Erythroblast (primary cell): ENCODE measurements at regions not wholly inside any gene's neighbourhood (a gene's known extent, or its start where the extent isn't known, plus 50 kb on each side); places are given as distances from the start of the nearest gene placed in this dataset.
"Not testable (repeated sequence)": the region's sequence is repeated elsewhere in the genome, so short reads cannot be mapped to it uniquely, and the experiment has no call there.

Source experiments
- DNase-seq, 2 experiments: peaks; one replicate each; lab custom pipeline; 2025; lab: John Stamatoyannopoulos, UW
- GATA1 ChIP-seq: IDR thresholded peaks from 2 replicates; pipeline ENCODE4 v1.6.1; 2011; ENCODE audit warnings: low read depth, mild to moderate bottlenecking, control low read depth, low read length, moderate library complexity
- POLR2A ChIP-seq: IDR thresholded peaks from 2 replicates; pipeline ENCODE4 v1.6.1; 2011; ENCODE audit warnings: mild to moderate bottlenecking, low read length

DNA sequence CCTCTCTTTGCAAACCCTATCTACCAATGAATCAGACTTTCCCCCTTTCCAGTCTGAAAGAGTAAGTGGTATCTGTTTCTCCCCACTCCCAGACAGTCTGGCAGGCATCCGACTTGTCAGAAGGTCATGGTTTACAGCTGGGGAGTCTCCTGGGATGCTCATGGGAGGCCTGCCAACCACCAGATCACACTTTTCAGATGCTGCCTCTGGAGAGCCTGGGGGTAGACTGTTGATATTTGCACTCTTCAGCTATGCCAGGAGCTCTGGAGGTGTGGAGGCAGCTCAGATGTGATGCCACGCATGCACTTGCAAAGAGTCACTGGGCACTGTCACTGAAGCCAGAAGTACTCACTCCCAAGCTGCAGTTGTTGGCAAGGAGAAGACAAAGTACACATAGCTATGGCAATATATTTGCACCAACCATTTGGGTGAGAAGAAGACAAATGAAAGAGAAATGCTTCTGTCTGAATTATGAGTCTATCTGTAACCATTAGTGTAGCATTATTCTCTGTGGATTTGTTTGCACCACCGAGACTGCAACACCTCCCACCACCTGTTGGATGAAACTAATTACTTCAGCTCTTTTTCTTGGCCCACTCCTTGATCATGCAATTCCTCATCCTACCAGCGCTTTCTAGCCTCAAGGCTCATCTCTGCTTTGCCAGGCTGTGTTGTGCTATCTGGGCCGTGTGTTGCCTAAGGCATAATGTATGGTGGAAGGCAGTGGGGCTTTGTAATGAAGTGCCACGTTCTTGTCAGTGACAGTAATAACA, 133.0 kb upstream of the SPAG17 start:
- no peak for TF ChIP-seq GATA1
- no peak for TF ChIP-seq POLR2A
- DNase-seq = no peak

DNA sequence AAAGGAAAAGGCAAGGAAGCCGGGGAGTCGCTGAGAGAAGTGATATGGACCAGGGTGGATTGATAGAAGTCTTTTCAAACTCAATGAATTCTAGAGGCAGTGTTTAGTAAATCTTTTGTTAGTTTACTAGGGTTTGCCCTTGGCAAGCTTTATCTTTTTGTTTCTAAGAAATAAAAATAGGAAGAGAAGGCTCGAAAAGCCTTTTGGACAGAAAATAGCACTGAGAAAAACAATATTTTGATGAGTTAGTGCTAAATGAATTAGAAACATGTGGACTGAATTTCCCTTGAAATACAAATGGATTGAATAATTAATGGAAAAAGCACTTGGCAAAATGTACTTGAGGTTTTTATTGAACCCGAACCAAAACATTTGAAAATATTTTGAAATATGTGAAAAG, 121.8 kb upstream of the SPAG17 start:
- TF ChIP-seq POLR2A (no peak), GATA1 (no peak)
- no peak for DNase-seq

DNA sequence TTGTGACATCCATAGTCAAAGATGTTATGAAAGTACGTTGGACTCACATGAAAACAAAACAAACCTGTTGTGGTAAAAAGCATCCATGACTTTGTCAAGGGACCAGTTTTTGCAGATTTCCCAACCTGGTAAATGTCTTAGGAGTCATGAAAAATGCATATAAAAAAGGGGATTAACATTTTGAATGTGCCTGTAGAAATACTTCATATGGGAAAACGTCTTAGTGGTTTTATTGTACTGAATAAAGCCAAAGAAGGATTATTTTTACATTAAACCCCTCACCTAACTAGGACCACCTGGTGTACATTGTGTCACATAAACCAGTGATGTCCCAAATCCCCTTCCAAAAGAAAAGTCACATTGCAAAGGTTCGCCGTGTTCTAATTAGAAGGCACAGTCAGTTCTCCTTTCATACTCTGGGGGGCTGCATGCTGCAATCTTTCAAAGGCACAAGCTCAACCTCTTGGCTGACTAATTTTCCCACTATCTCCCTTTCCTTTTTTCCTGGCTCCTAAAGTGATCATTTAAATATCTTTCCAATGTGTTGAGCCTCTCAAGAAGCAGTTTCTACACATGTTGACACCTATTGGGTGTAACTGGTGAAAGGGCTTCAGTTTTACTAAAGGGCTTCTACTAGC, 119.8 kb upstream of the SPAG17 start:
- TF ChIP-seq POLR2A (no peak), GATA1 (no peak)
- peak in 1 of 2 experiments; percentile 4 for DNase-seq

DNA sequence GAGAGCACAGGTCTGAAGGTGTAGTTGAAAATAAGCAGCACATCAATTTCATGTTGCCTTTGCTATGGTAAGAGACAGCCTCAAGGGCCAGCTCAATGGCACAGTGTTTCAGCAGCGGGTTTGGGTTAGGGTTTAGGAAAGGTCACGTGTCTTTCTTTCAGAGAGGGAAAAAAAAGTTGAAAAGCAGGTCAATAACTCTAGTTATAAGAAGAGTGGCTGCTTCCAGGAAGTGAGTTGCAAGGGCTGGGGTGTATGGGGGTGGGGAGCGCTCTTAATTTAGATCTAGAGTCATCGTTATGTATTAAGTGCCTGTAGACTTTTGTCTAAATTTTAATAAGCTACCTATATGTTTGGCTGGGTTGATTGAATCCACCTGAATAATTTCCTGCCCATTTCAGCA, 118.5 kb upstream of the SPAG17 start:
- no peak for TF ChIP-seq POLR2A
- TF ChIP-seq GATA1 = no peak
- DNase-seq = no peak

DNA sequence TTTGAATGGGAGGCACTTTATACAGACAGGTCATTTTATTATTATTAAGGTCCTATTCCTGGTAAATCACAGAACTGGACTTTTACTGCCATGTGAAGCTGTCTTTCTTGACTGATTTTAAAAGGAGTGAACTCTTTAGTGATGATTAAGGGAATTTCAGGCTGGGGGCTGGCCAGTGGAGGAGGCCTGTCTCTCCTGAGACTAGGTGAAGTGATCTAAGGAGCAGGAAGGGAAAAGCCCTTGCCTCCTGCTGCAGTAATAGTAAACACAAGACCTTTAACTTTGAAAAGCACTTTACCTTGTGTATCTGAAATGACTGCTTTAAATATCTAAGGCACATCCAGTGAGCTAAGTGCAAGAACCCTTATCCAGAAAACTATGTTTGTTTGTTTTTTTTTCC, 118.0 kb upstream of the SPAG17 start:
- TF ChIP-seq GATA1 (no peak), POLR2A (no peak)

DNA sequence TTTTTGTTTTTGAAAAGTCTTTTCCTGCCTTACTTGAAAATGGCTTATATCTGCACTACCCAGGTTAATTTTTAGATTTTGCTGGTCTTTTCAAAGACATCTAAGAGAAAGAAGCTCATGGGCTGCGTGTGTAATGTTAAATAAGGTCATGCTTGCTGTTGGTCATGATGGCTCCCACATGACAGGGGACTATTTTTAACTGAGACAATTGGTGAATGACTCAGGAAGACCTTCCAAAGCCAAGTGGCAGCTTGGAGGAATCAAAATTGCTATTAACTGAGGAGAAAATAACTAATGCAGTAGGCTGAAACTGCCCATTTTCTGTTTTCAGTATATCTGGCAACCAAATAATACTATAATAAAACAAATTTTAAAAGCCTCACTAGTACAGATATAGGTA, 117.1 kb upstream of the SPAG17 start:
- no peak for DNase-seq
- TF ChIP-seq GATA1 = no peak
- no peak for TF ChIP-seq POLR2A

More for the DNA sequence above, 118.0 kb upstream of the SPAG17 start:
- DNase-seq = no peak

DNA sequence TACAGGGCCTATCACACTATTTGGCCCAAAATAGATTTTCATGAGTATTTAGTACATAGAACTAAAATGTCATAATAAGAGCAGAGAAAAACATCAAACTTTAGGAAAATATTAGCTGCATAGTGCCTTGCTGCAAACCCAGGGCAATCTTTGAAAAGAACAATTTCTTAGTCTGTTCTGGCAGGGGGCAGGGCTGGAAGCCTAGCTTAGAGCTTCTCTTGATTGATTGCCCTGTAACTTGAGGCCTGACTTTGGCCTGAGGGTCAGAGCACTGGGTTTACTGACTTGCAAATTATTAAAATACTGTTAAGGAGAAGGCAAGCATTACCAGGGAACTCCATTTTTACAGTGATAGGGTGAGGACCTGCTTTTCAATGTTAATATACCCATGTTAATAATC, 115.8 kb upstream of the SPAG17 start:
- no peak for DNase-seq
- TF ChIP-seq GATA1 (no peak), POLR2A (no peak)

DNA sequence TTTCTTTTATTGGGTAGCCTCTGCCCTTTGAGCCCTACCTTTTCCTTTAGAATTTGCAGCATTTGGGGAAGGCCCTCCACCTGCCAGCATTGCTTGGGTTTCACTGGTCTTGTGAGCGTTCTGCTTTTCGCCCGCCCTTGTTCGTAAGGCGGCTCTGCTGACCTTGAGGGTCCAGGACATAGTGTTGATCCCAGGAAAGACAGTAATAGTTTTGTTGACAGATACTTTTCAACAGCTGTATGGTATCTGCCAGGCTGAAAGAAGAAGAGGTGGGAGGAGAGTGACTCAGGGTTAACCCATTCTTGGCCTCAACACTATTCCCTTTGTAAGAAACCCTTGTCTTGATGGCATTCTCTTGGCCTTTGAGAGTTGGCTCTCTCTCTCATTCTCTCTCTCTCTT, 113.4 kb upstream of the SPAG17 start:
- no peak for DNase-seq
- no peak for TF ChIP-seq GATA1
- no peak for TF ChIP-seq POLR2A

DNA sequence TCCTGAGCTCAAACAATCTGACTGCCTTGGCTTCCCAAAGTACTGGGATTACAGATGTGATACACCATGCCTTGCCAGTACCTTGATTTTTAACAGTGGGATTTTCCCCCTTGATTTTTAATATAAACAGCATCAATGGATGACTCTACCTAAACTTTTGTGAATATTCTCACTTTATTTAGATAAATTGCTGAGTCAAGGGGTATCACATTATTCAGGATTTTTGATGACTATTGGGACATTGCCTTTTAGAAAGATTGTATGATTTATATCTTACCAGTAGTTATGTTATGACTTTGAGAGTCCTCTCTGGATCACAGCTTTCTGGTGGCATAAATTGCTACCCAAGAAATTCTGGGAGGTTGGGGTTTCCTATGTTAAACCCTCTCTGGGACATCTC, 112.5 kb upstream of the SPAG17 start:
- TF ChIP-seq POLR2A = no peak
- no peak for TF ChIP-seq GATA1
- no peak for DNase-seq

DNA sequence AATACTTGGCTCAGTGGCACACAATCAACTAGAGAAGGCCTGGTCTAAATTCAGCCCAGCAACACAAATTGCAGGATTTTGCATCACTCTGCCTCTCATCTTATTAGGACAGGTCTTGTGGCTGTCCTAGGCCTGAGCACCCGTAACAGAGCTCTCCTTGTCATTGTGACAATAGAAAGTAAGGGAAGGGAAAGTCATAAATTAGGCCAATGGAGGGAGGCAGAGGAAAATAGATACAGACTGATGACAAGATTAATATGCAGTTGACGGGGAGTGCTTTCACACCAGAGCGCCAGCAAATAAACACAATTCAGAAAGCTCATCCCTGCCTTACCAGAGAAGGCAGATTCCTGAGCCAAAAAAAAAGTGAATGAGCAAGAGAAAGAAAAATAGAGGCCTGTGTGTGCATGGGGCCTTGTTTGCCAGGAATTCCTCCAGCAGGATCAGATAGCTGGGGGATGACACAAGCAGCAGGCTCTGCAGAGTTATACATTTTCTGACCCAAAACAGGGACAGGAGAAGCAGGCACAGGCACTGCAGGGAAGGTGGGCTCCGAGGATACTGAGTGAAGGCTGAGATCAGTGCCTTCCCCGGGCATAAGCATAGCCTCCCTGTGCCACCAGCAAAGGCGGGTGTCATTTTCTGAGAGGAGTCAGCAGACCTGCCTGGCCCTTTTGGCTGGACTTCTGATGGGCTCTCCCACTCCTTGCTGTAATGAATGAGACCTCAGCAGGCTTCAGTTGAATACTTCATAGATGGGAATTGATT, 110.0 kb upstream of the SPAG17 start:
- DNase-seq = no peak
- TF ChIP-seq GATA1 (no peak), POLR2A (no peak)

DNA sequence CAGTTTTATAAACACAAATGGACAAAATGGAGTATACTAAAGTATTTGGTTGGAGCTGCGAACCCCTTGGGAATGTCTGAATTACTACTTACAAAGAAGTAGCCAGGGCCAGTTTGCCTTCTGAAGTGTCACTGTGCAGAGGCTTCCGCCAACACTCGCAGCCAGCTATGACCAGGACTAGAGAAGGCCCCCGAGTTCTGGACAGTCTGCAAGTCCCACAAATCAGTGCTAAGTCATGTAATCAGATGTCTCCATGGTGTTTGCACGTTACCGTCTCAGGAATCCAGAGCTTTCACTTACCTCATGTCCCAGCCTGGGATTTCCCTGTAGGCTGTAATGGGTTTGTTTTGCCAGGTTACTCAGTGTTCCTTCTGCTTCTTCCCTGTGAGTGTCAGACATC, 106.6 kb upstream of the SPAG17 start:
- TF ChIP-seq GATA1 (no peak), POLR2A (no peak)
- no peak for DNase-seq

DNA sequence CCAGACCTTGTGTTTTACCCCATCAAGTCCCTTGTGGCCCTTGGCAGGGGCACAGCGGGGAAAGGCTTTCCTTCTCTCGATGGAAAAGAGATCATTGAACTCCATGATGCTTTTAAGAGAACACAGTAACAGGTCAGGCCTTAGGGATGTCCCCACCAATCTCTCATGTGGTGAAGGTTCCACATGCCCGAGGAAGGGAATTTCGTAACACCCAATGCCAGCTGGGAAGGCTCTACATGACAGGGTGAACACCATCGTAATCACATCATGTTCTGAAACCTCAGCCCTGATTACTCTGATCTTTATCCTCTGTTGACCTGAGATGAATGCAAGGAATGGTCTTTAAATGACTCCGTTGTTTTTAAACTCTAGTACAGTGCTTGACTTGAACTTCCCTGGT, 105.5 kb upstream of the SPAG17 start:
- no peak for TF ChIP-seq POLR2A
- TF ChIP-seq GATA1 = no peak
- DNase-seq = no peak

DNA sequence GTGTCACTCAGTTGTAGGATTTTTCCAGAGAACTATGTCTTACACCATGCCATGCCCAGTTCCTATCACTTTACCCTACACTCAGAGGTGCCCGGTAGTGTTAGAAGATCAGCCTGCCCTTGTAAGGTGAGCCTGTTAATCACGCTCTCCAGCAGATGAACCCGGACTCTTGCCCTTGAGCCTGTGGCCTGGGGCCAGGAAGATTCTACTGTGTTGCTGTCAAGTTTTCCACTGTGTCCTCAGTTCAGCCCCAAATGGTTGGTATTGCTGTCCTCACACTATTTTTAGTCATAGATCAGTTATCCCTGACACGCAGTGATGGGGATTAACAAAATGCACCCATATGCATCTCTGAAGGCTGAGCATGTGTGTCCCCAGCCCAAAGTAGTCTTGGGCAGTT, 105.0 kb upstream of the SPAG17 start:
- TF ChIP-seq POLR2A (no peak), GATA1 (no peak)
- no peak for DNase-seq

DNA sequence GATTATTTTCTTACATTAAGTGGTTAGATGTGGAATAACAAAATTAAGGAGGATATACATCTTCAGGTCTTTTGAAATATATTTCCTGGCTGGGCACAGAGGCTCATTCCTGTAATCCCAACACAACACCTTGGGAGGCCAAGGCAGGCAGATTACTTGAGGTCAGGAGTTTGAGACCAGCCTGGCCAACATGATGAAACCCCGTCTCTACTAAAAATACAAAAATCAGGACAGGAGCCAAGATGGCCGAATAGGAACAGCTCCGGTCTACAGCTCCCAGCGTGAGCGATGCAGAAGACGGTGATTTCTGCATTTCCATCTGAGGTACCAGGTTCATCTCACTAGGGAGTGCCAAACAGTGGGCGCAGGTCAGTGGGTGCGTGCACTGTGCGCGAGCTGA, 95.6 kb upstream of the SPAG17 start:
- not testable (repeated sequence) for DNase-seq
